HT-29 (cell line): ENCODE measurements at regions not wholly inside any gene's neighbourhood (a gene's known extent, or its start where the extent isn't known, plus 50 kb on each side); places are given as distances from the start of the nearest gene placed in this dataset.
A peak's percentile ranks its signal among the peaks of the same experiment; 100 is the strongest.
"Not testable (repeated sequence)": the region's sequence is repeated elsewhere in the genome, so short reads cannot be mapped to it uniquely, and the experiment has no call there.

Experiments
- DNase-seq: peaks from one replicate; pipeline ENCODE4 v3.0.0-alpha.2; 2015; ENCODE audit warnings: low spot score

- no peak for DNase-seq
Observed at GRCh38 chr12:65728848-65729793, 95.2 kb upstream of the HMGA2 start.

DNA sequence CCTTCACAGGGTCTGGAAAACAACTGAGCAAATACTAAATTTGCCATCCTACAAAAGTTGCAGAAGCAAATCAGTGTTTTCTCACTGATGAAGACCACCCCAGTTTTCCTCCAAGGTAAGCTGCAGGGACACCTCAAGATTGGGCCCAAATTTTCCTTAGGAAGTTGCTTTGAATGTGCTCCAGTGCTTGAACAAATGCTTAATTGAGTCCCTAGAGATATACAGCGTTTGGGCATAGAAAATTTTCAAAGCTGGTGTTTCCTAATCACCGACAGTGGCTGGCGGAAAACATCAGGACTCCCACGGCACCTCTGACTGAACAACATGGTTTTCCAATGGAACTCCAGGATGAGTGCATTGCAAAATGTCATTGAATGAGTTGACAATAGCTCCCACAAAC, 92.5 kb upstream of the HMGA2 start:
- DNase-seq = no peak

DNA sequence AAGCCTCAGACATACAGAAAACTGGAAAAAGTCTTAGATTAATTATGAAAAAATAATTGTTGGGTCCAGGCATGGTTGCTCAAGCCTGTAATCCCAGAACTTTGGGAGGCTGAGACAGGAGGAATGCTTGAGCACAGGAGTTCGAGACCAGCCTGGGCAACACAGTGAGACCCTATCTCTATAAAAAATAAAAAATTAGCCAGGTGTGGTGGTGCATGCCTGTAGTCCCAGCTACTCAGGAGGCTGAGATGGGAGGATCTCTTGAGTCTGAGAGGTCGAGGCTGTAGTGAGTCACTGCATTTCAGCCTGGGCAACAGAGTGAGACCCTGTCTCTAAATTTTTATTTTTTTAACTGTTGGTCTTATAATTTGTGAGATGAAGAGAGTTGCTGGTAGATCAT, 90.6 kb upstream of the HMGA2 start:
- not testable (repeated sequence) for DNase-seq

GRCh38 chr12:65734226-65734625, 90.1 kb upstream of the HMGA2 start:
- DNase-seq = no peak

- DNase-seq = no peak
Observed at GRCh38 chr12:65739606-65740005, 84.7 kb upstream of the HMGA2 start.

DNA sequence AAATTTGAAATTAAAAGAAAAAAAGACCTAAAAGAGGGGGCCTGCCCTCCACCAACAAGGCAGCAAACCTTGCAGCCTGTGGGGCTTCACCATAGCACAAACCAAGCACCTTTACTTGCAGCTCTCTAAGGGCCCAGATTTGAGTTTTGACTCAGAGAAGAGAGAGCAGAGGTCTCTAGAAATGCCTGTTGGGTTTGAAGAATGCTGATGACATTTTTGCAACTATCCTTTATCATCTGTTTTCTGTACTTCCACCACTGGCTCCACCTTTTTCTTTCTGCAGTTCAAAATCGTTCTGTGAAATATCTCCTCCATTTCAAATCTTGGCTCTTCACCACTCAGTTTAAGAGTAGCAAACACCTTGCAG, 83.8 kb upstream of the HMGA2 start:
- no peak for DNase-seq

GRCh38 chr12:65740873-65741600, 83.2 kb upstream of the HMGA2 start:
- peak; percentile 82 for DNase-seq

DNA sequence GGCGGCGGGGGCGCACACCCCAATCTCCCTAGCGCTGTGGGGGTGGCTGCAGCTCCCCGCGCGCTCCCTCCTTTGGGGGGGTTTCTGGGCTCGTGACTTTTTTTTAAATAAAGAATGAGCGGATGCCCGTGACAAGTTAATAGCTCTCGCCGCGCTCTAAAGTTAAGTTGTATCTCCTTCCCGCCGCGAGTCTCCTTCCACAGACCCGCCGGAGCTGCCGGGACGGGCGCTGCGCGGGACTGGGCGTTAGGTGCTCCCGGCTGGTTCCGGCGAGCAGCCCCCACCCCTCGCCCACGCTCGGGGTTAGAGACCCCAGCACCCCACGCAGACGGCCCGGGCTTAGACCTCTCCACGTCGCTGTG, 82.6 kb upstream of the HMGA2 start:
- peak; percentile 24 for DNase-seq

- DNase-seq = no peak
Observed at GRCh38 chr12:65742018-65743010, 82.0 kb upstream of the HMGA2 start.

- DNase-seq = not testable (repeated sequence)
Observed at GRCh38 chr12:65744236-65744840, 79.9 kb upstream of the HMGA2 start.

DNA sequence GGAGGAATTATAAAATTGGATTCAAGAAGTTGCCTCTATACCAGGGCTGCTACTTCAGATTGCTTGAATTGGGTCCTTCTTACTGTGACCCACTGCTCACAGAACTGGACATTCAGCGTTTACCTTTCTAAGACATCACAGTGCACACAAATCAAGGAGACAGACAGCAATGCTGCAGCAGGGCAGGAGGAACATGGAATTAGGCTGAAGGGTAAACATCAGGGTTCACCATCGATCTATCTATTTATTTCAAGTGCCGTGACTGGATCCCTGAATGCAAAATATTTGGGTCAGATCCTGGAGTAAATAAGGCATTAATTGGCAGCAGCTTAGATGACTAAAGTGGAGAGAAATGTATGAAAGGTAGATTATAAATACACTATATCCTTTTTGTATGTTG, 76.9 kb upstream of the HMGA2 start:
- no peak for DNase-seq

GRCh38 chr12:65748332-65748731, 76.0 kb upstream of the HMGA2 start:
- no peak for DNase-seq

GRCh38 chr12:65754290-65754689, 70.0 kb upstream of the HMGA2 start:
- no peak for DNase-seq

GRCh38 chr12:65754744-65755595, 69.3 kb upstream of the HMGA2 start:
- no peak for DNase-seq

DNA sequence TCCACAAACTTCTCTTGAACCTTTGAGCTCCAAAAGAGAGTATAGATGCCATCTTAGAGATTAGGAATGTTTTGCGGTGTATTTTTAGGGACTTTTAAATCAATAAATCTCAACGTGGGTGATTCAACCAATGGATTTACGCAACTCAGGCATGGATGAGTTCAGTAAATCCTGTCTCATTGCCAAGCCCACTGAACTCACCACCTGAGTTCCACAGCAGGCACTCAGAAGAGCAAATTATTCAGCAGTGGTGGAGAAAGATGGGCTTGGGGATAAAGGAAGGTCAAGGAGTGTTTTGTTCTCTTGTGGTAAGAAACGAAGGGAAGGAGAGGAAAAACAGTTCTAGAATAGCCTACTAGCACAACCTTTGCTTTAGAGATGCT, 68.7 kb upstream of the HMGA2 start:
- no peak for DNase-seq

GRCh38 chr12:65756267-65756666, 68.0 kb upstream of the HMGA2 start:
- no peak for DNase-seq

GRCh38 chr12:65756956-65757511, 67.2 kb upstream of the HMGA2 start:
- DNase-seq = no peak

GRCh38 chr12:65758401-65758800, 65.9 kb upstream of the HMGA2 start:
- no peak for DNase-seq

GRCh38 chr12:65759735-65760134, 64.5 kb upstream of the HMGA2 start:
- DNase-seq = no peak

- no peak for DNase-seq
Observed at GRCh38 chr12:65761301-65761700, 63.0 kb upstream of the HMGA2 start.
